DMS 273 (cell line): ENCODE measurements at regions not wholly inside any gene's neighbourhood (a gene's known extent, or its start where the extent isn't known, plus 50 kb on each side); places are given as distances from the start of the nearest gene placed in this dataset.
"Not testable (repeated sequence)": the region's sequence is repeated elsewhere in the genome, so short reads cannot be mapped to it uniquely, and the experiment has no call there.

ENCODE experiments used
- DNase-seq: peaks from one replicate; lab custom pipeline; 2025; ENCODE audit not compliant: unreplicated experiment; lab: John Stamatoyannopoulos, UW

GRCh38 chr12:67893022-67893580 is 96.1 kb upstream of the IFNG-AS1 start:
- DNase-seq = peak; percentile 60

GRCh38 chr12:67900418-67900817 is 88.8 kb upstream of the IFNG-AS1 start:
- not testable (repeated sequence) for DNase-seq

- no peak for DNase-seq
Observed at GRCh38 chr12:67909091-67909531, 80.1 kb upstream of the IFNG-AS1 start.

GRCh38 chr12:67909681-67910080 is 79.6 kb upstream of the IFNG-AS1 start:
- DNase-seq = no peak

- no peak for DNase-seq
Observed at GRCh38 chr12:67910360-67911274, 78.6 kb upstream of the IFNG-AS1 start.

- DNase-seq = no peak
Observed at GRCh38 chr12:67911275-67911600, 78.0 kb upstream of the IFNG-AS1 start.

GRCh38 chr12:67911789-67912188 is 77.5 kb upstream of the IFNG-AS1 start:
- DNase-seq = no peak

GRCh38 chr12:67915335-67915851 is 73.9 kb upstream of the IFNG-AS1 start:
- DNase-seq = no peak

- DNase-seq = no peak
Observed at GRCh38 chr12:67916266-67916970, 72.8 kb upstream of the IFNG-AS1 start.

- no peak for DNase-seq
Observed at GRCh38 chr12:67917811-67918210, 71.4 kb upstream of the IFNG-AS1 start.

- no peak for DNase-seq
Observed at GRCh38 chr12:67918441-67918840, 70.8 kb upstream of the IFNG-AS1 start.

GRCh38 chr12:67919406-67919805 is 69.8 kb upstream of the IFNG-AS1 start:
- no peak for DNase-seq

GRCh38 chr12:67920413-67920812 is 68.8 kb upstream of the IFNG-AS1 start:
- no peak for DNase-seq

- no peak for DNase-seq
Observed at GRCh38 chr12:67921286-67921685, 68.0 kb upstream of the IFNG-AS1 start.

GRCh38 chr12:67922245-67922644 is 67.0 kb upstream of the IFNG-AS1 start:
- DNase-seq = no peak

GRCh38 chr12:67925077-67925476 is 64.2 kb upstream of the IFNG-AS1 start:
- DNase-seq = peak; percentile 21

- DNase-seq = no peak
Observed at GRCh38 chr12:67925552-67925951, 63.7 kb upstream of the IFNG-AS1 start.

GRCh38 chr12:67926063-67926462 is 63.2 kb upstream of the IFNG-AS1 start:
- no peak for DNase-seq

- DNase-seq = no peak
Observed at GRCh38 chr12:67927324-67927723, 61.9 kb upstream of the IFNG-AS1 start.

GRCh38 chr12:67927815-67928214 is 61.4 kb upstream of the IFNG-AS1 start:
- no peak for DNase-seq

- DNase-seq = no peak
Observed at GRCh38 chr12:67928621-67929383, 60.4 kb upstream of the IFNG-AS1 start.
